GM13977 (cell line): ENCODE measurements at regions not wholly inside any gene's neighbourhood (a gene's known extent, or its start where the extent isn't known, plus 50 kb on each side); places are given as distances from the start of the nearest gene placed in this dataset.

ENCODE experiments used
- DNase-seq: peaks from one replicate; pipeline ENCODE4 v3.0.0; 2012; ENCODE audit warnings: low spot score
- CTCF ChIP-seq: IDR thresholded peaks from 2 replicates; pipeline ENCODE4 v1.5.1; 2012; ENCODE audit warnings: mild to moderate bottlenecking, control low read depth; ENCODE audit not compliant: insufficient read depth; ENCODE audit errors: extremely low read depth, missing control alignments
- in situ Hi-C: fragments of 300-500 bp; cut with MboI; formaldehyde crosslinking; loops from one replicate; pipeline ENCODE4 v1.12.0; 2022; ENCODE audit warnings: low sequenced_read_pairs, low pct_unique_long_range_greater_than_20kb, mixed read lengths, inconsistent platforms; ENCODE audit not compliant: unreplicated experiment

DNA sequence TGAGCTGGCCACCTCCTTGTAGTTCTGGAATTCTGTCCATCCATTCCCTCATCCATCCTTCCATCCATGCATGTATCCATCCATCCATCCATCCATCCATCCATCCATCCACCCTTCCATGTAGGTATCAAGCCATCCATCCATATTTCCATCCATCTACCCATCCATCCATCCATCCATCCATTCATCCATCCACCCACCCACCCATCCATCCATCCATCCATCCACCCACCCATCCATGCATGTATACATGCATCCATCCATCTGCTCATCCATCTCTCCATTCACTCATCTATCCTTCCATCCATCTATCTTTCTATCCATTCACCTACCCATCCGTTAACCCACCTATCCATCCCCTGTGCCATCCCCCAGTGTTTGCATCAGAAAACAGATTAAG is 153.6 kb upstream of the STX18 start:
- DNase-seq, result no peak
- TF ChIP-seq CTCF, result no peak
- in situ Hi-C loops, result no loop called here

GRCh38 chr4:4694827-4695226 is 153.0 kb upstream of the STX18 start:
- in situ Hi-C loops, result no loop called here
- TF ChIP-seq CTCF, result no peak
- no peak for DNase-seq

DNA sequence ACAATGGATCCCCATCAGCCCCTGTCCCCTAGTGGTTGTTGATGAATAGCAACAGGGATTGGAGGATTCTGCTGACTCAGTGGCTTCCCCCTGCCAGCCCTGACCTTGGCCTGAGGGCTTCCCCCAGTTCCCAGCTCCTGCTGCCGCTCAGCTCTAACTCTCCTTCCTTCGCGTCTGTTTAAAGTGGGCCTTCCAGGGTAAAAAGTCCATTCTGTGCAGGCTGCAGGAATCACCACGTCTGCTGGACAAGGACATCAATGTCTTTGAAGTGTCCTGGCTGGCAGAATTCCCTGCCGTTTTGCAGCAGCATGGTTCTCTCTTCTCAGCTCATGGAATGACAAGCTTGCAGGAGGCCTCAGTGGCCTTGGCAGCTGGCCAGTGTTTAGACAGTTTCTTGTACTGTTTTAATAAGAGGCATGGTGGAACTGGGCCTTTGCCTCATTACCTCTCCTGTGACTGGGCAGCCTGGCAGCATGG is 152.5 kb upstream of the STX18 start:
- TF ChIP-seq CTCF, result peak; percentile 7
- DNase-seq, result no peak
- in situ Hi-C loops, result no loop called here

GRCh38 chr4:4693755-4694295 is 152.0 kb upstream of the STX18 start:
- DNase-seq, result no peak
- TF ChIP-seq CTCF, result no peak
- in situ Hi-C loops, result no loop called here

DNA sequence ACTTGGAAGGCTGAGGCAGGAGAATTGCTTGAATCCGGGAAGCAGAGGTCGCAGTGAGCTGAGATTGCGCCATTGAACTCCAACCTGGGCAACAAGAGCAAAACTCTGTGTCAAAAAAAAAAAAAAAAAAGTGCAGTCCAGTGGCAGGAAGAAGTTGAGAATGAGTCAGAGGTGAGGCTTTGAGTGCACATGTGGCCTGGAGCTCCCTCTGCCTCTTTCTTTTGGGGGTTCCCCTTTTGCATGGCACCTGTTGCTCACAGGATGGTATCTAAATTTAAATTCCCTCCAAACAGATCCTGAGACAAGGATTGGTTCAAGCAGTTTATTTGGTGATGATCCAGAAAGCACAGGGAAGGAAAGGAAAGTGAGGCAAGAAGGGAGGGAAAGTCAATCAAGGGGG is 151.4 kb upstream of the STX18 start:
- peak; percentile 35 for DNase-seq
- in situ Hi-C loops, result no loop called here
- TF ChIP-seq CTCF, result no peak

DNA sequence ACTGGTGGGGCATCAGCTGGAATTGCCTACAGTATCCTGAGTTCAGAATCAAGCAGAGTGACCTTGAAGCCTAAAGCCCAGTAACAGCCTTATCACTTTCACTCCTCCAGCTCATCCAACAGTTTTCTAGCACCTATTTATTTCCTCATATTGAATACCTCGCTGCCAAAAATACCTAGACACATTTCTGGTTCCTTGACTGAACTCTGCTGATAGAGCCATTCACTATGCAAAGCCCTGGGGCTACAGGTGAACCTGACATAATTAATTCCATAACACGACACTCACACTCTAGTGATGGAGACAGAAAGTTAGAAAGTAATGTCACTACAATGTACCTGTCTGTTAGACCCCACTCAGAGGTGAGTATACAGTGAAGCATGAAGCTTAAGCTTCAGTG is 149.0 kb upstream of the STX18 start:
- no peak for DNase-seq
- no peak for TF ChIP-seq CTCF
- in situ Hi-C loops, result no loop called here

- peak; percentile 72 for DNase-seq
- in situ Hi-C loops, result no loop called here
- peak; percentile 40 for TF ChIP-seq CTCF
Observed at GRCh38 chr4:4689694-4690440, 148.0 kb upstream of the STX18 start.
